Nucleus accumbens (tissue), 56 donors: ENCODE measurements at regions not wholly inside any gene's neighbourhood (a gene's known extent, or its start where the extent isn't known, plus 50 kb on each side); places are given as distances from the start of the nearest gene placed in this dataset.
"Not testable (repeated sequence)": the region's sequence is repeated elsewhere in the genome, so short reads cannot be mapped to it uniquely, and the experiment has no call there.

Experiments used
- DNase-seq, 56 donors: peaks; one replicate each; lab custom pipeline; 2025; lab: John Stamatoyannopoulos, UW

DNA sequence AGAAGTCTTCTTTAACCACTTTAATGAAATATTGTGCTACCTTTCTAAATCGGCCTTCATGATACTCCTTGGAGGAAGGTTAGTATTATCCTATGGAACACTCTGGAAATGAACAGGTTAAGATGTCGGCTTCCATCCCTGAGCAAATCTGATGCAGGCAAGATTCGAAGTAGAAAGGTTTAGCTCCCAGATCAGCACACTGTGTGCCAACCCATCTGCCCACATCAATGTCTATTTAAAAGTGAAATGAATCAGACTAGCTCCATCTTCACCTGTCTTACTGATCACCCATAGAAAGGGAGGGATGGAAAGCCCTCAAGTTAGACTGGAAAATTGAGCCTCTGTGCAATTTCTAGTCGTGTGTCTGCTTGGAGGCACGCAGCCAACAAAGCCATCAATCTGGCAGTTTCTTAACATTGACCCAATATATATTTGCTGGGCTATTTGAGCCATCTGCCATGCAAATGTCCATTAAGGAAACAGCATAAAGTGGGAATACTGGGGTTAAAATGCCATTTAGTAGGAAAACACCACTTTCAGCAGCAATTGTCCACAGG, 506.1 kb downstream of the RMST start:
- DNase-seq, result peak in 1 of 56 donors; percentile 16

DNA sequence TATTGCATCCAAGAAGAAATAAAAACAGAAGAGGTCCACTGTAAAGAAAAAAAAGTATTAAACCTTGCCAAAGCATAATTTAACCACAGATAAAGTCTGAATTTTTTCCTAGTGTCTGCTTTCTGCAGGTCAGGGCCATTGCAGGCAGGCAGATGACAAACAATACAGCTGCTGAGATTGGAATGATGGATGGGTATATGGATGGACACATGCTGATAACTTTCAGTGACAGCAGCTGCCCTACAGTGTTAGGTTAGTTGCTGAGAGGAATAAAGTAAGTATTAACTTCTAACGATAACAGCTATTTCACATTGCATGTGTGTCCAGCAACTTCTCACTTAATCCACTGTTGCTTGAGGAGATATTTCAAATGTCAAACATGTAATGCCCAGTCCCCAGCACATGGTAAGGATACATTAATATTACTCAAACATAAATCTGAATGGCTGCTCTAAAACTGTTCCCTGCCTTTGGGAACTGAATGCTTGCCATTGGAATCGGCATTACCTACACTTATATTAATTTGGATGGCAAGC, 515.3 kb downstream of the RMST start:
- no peak for DNase-seq

DNA sequence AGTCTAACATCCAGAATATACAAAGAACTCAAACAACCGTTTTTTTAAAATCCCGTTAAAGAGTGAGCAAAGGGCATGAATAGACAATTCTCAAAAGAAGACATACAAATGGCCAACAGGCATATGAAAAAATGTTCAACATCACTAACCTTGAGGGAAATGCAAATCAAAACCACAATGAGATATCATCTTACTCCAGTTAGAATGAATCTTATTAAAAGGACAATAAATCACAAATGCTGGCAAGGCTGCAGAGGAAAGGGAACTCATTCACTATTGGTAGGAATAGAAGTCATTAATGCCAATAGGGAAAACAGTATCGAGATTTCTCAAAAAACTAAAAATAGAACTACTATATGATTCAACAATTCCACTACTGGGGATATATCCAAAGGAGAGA, 520.1 kb downstream of the RMST start:
- no peak for DNase-seq

DNA sequence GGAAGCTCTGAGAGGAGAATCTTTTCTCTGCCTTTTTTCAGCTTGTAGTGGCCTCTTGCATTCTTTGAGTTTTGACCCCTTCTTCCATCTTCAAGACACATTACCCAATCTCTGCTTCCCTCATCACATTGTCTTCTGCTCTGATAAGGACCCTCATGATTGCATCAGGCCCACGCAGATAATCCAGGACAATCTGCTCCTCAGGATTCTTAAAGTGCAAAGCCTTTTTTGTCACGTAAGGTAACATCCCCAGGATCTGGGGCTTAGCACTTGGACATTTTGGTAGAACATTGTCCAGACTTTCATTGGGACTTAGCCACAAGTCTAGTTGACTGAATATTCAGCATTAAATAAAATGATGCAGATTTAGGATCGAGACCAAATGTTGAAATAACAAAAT, 521.2 kb downstream of the RMST start:
- DNase-seq, result no peak

DNA sequence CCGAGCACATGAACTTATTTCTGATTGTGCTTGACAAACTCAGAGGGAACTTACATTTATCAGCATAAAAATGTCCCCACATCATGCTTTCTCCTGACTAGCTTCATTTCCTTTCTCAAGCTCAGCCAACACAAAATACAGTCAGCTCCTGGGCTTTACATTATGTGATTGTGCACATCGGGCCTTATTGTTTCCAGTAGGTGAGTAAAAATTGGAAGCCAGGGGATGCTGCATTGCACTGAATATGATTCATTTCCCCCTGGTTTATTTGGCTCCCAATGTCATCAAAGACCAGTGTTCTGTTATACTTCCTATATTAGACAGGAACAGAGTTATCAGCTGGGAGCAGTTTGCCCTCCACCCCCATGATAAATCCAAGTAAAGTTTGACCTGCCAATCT, 521.8 kb downstream of the RMST start:
- DNase-seq, result no peak

DNA sequence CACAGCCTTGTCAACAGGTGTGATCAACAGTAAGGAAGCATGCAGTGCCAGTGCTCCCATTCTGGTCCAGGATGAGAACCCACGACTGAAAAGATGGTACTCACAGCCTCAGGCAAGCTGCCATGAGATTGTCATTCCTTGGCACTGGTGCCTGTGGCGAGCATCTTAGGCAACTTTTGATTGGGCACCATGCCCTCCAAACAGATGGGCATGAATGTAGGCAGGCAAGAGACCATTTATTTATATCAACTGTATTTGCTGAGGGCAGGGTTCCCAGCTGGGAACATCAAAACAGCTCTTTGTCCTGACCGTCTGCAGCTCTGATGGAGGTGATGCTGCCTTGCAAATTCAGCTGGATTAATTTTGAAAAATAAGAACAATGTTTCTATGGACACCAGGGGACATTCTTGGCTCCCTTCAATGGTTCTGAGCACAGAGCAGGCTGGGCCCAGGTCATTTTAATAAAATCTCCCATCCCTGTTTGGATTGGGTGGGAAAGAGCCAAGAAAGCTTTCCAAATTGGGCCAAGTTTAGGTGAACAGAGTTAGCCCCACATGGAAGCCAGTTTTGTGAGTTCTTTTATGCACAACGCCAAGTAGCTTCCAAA, 522.5 kb downstream of the RMST start:
- DNase-seq, result peak in 1 of 56 donors; percentile 2

DNA sequence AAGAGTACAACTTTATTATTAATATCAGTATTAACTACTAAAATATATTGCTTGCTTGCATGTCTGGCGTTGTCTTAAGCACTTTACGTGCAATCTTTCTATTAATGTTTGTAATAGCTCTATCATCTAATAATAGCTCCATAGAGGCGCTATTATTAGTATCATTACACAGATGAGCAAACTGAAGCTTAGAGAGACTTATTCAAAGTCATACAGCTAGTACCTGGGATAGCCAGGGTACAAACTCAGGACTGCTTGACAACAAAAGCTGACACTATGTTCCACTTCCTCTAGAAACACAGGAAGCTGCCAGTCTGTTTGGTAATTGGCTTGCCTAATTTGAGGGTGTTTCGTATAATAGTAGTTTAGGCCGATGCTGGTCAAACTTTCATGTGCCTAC, 523.2 kb downstream of the RMST start:
- DNase-seq, result no peak

DNA sequence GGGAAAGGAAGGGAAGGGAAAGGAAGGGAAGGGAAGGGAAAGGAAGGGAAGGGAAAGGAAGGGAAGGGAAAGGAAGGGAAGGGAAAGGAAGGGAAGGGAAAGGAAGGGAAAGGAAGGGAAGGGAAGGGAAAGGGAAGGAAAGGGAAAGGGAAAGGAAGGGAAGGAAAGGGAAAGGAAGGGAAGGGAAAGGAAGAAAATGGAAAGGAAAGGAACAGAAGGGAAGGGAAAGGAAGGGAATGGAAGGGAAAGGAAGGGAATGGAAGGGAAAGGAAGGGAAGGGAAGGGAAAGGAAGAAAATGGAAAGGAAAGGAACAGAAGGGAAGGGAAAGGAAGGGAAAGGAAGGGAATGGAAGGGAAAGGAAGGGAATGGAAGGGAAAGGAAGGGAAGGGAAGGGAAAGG, 526.0 kb downstream of the RMST start:
- DNase-seq, result not testable (repeated sequence)

DNA sequence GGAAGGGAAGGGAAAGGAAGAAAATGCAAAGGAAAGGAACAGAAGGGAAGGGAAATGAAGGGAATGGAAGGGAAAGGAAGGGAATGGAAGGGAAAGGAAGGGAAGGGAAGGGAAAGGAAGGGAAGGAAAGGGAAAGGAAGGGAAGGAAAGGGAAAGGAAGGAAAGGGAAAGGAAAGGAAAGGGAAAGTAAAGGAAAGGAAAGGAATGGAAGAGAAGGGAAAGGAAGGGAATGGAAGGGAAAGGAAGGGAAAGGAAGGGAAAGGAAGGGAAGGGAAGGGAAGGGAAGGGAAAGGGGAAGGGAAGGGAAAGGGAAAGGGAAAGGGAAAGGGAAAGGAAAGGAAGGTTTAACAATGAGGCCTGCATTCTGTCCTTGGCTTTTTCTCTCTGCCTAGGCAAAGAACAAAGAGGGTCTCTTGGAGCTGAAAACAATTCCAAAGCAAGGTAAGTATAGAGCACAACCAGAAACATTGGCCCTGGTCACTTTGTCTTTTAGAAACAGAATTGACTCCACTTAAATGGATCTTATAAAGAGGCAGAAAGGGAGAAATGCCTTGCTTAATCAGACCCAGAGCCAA, 525.9 kb upstream of the TMPO start:
- DNase-seq, result no peak

DNA sequence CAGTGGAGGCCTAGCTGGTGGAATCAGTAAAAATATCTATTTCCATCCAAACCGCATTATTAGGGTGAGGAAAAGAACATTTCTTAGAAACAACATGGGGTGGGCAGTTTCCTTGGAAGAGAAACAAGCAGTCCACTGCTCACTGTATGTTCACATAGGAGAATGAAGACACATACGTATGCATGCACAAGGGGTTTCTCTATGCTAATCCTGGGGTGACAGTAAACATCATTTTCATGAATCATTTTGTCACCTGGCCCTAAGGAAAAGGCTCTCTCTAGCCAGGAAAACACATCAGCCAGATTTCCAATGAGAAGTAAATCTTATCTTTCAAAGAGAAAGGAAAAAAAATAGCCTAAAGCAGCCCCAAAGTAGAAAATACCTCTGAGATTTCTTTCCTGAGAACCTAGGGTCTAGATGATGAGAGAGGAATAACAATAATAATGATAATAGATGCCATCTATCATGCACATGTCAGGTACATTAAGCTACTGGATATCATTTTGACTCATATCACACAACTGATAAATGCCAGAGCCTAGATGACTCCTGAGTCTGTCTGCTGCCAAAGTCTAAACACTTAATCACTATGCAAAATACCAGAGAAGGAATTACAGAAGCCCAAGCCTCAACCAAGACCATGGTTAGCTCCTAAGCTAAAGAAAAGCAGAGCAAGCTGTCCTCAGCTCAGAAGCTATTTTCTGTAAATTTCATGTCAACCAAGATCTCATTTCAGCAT, 520.5 kb upstream of the TMPO start:
- DNase-seq, result no peak

DNA sequence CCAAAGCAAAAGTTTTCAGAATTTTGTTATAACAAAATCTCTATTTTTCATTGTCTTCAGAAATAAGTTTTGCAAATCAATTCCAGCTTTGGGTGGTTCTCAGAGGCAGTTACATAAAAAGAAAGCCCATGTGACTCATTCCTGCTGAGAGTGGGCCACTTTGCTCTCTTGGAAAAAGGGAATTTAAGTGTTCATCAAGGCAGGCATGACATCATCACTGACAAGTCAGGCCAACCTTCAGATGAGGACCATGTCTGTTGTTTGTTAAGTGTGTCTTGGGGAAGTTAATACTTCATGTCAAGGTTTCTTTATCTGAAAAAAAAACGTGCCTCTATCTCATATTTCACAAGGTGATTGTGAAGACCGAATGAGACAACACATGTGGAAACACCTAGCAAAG, 519.8 kb upstream of the TMPO start:
- no peak for DNase-seq

DNA sequence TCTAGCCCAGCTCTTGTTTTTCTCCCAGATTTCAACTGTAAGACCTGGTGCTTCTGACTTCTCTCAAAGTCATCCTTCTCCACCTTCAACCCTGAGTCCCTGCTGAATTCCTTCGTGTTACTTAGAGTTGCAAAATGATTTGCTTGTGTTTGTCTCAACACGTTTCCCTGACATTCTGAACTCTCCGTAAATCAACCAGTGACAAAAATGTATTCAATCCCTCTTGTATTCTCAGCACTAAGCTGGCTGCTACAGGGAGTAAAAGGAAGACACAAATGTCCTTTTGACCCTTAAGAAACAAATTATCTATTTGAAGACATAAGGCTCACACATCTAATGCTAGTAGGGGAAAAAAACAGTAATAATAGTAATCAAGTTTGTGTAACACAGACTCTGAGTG, 514.0 kb upstream of the TMPO start:
- DNase-seq, result no peak

DNA sequence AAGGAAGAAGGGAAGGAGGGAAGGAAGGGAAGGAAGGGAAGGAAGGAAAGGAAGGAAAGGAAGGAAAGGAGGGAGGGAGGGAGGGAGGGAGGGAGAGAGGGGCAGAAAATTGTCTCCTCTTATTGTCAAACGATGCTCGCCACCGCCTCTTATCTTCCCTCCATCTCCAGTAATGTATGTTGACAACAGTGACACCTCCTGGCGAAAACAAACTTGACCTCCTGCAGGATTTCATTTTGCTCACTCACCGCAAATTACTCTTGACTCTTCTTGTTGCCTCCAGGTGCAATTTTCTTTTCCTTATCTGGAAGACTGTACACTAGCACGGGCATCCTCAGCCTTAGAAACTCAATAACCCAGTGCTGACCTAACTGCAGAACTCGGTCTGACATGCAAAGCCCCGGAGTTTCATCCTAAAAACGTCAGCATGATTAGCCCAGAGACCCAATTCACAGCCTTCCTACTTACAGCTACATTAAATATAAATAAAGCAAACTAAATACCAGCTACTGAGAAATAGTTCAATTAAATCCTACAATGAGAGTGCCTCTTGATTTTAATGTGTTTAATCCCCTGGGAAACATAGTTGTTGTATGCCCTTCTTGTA, 512.4 kb upstream of the TMPO start:
- DNase-seq, result peak in 7 of 56 donors; percentile 1 to 27 (median 5)

DNA sequence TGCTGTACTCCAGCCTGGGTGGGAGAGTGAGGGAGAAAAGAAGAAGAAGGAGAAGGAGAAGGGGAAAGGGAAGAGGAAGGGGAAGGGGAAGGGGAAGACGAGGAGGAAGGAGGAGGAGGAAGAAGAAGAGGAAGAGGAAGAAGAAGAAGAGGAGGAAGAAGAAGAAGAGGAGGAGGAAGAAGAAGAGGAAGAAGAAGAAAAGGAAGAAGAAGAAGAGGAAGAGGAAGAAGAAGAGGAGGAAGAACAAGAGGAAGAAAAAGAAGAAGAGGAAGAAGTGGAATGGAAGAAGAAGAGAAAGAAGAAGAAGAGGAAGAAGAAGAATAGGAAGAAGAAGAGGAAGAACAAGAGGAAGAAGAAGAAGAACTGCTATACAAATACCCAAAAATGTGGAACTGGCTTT, 507.4 kb upstream of the TMPO start:
- DNase-seq, result no peak

DNA sequence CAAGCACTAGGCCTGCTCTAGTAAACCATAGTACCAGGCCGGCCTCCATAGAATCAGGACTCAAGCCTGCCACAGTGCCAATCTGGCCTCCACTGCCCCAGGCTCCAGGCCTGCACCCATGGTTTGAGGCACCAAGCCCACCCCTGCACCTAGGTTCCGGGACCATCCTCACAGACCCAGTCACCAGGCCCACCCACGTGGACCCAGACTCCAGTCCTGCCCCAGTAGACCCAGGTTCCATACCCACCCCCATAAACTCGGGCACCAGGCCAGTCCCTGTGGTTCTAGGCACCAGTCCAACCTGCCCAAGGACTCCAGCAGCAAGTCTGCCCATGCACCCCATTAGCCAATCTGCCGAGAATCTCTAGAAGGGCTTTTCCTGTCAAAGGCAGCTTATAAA, 501.8 kb upstream of the TMPO start:
- DNase-seq, result no peak

DNA sequence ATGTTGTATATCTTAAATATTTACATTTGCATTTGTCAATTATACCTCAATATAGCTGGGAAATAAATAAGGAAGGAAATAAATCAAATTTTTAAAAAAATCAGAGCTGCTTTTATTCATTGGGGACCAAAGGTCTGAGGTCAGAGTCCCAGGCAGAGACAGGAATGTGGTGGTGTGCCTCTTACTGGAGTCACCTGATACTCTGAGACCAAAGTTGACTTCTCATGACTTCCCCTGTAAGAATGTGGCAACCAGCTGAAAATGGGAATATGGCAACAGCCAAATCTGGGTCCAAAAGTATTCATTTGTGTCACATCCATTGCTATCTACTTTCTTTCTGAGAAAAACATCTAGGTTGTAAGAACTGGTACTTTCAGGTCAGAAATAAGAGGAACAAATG, 496.6 kb upstream of the TMPO start:
- no peak for DNase-seq

DNA sequence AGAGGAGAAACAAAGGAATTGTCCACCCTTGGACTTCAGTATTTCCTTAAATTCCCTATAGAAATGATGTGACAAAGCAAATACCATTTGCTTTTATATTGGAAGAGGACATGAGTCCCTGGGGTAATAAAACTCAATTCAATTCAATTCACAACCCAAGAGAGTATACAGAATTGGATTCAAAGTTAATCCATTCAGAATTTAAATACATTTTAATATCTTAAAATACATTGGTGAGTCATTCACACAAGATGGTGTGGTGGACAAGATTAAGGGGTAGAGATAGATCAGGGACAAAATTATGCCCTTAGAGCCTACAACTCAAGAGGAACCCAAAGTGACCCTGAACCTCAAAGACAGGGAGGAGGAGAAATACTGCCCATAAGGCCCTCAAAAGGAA, 495.0 kb upstream of the TMPO start:
- no peak for DNase-seq

DNA sequence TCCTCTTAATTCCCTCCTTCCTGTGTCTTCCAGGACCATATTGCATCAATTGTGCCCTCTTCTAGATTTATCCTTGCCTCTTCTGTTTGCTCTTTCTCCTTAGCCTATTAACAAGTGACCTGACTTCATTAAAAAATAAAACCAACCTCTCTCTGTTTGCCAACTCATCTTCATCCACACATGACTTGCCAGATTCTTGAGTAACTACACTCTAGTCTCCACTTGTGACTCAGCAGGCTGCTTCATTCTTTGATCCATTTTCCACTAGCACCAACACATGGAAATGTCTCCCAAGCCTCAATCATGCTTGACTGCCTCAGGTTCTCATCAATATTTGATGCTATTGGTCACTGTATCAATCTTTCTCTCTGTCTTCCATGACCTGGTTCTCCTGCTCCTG, 492.4 kb upstream of the TMPO start:
- no peak for DNase-seq

DNA sequence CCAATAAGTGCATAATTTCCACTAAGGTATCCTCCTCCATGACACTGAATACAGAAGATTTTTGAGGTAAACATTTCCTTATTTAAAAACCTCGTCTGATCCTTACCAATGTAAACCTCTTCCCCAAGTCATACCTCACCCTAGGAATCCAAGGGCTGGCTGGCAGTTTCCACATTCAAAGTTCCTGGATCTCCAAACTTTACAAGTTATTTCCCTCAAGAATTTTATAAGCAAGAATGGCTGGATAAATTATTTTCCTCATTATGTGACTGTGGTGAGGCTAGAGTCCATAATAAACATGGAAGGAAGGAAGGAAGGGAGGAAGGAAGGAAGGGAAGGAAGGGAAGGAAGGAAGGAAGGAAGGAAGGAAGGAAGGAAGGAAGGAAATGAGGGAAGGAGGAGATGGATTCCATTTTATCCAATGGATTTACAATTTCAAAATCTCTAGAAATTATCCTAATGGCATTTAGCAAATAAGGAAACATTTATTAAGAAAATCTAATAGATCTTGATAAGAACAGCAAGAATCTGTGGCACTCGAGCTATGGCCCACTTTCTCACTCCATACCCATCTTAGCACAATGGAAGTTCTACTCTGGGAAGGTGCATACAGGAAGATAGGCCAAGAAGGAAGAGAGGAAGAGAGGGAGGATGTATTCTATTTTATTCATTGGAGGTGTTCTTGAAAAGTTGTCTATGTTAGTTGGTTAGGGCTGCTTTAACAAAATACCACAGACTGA, 477.8 kb upstream of the TMPO start:
- no peak for DNase-seq

DNA sequence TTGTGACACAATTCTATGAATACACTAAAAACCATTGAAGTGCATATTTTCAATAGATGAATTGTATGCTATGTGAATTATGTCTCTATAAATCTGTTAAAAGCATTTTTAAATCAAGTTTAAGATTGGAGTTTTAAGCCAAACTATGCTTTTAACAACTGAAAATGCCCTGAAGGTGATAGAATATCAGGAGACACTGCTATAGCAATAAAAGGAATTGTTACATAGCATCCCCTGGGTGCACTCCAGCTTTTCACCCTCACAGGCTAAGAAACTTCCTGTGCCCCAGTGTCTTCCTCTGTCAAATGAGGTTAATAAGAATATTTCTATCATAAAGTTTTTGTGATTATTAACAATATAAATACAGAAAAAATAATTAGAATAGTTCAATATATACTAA, 472.7 kb upstream of the TMPO start:
- no peak for DNase-seq

DNA sequence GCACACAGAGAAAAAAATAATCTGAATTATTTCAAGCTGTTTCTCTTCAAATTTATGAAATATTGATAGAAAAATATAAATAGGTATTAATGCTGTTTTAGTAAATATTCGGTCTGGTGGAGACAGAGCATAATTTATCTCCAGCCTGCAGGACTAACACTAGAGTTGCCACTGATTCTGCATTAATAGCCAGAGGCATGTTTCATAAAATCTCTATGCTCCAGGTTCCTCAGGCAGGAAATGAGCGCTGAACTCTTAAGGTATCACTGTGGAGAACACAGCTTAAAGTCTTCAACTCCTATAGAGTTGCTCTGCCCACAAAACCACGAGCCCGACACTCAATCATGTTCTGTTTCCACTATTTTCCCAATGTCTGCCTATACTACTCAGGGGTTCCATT, 470.0 kb upstream of the TMPO start:
- DNase-seq, result no peak
